Effector memory CD4-positive, alpha-beta T cell (primary cell): ENCODE measurements at regions not wholly inside any gene's neighbourhood (a gene's known extent, or its start where the extent isn't known, plus 50 kb on each side); places are given as distances from the start of the nearest gene placed in this dataset.

Experiments used
- DNase-seq, 3 donors: peaks; one replicate each; pipeline ENCODE4 v3.0.0-alpha.2; 2020
- H3K27ac ChIP-seq: 2 replicates; pipeline ENCODE4 v1.7.0; 2013; ENCODE audit warnings: mild to moderate bottlenecking, low read length, moderate library complexity; ENCODE audit not compliant: insufficient read depth, poor library complexity, severe bottlenecking
- H3K27me3 ChIP-seq: replicated peaks from 2 replicates; pipeline ENCODE4 v1.7.0; 2013; ENCODE audit warnings: mild to moderate bottlenecking, low read length; ENCODE audit not compliant: insufficient read depth, control insufficient read depth, poor library complexity, severe bottlenecking
- H3K36me3 ChIP-seq: 2 replicates; pipeline ENCODE4 v1.7.0; 2013; ENCODE audit warnings: mild to moderate bottlenecking, low read length, moderate library complexity; ENCODE audit not compliant: control insufficient read depth, insufficient read depth
- H3K4me1 ChIP-seq: 2 replicates; pipeline ENCODE4 v1.7.0; 2013; ENCODE audit warnings: low read length, mild to moderate bottlenecking; ENCODE audit not compliant: control insufficient read depth, insufficient read depth, poor library complexity, severe bottlenecking
- H3K4me3 ChIP-seq: 2 replicates; pipeline ENCODE4 v1.7.0; 2013; ENCODE audit warnings: low read length, low read depth, mild to moderate bottlenecking; ENCODE audit not compliant: insufficient read depth, poor library complexity, severe bottlenecking
- H3K9me3 ChIP-seq: 2 replicates; pipeline ENCODE4 v1.7.0; 2013; ENCODE audit warnings: mild to moderate bottlenecking, low read length, moderate library complexity; ENCODE audit not compliant: control insufficient read depth

GRCh38 chr2:147345246-147345645 is 499.6 kb upstream of the ACVR2A start:
- DNase-seq: no peak
- no peak overlapping the region for H3K4me3 ChIP-seq
- no peak overlapping the region for H3K27ac ChIP-seq
- H3K9me3 ChIP-seq: no peaks in the 10 kb centered on the region
- no peaks in the 10 kb centered on the region for H3K4me1 ChIP-seq
- no peaks in the 10 kb centered on the region for H3K27me3 ChIP-seq
- no peaks in the 10 kb centered on the region for H3K36me3 ChIP-seq

DNA sequence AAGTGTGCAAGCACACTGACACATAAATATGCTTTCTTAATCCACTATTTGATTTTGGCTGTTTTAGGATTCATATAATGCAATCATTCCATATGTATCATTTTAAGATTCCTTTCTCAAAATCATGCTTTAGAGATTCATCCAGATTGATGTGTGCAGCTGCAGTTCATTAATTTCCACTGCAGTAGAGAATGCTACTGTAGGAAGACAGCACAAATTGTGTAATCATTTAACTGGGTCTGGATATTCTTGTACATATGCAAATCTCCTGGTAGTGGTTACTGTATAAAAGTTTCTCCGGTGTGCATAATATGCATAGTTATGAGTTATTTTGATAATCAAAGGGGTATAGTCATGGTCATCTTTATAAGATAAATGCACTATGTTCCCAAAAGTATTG is 502.5 kb upstream of the ACVR2A start:
- no peaks in the 10 kb centered on the region for H3K4me1 ChIP-seq
- no peaks in the 10 kb centered on the region for H3K9me3 ChIP-seq
- H3K27ac ChIP-seq: no peak overlapping the region
- no peaks in the 10 kb centered on the region for H3K27me3 ChIP-seq
- H3K4me3 ChIP-seq: no peak overlapping the region
- no peak for DNase-seq
- H3K36me3 ChIP-seq: no peaks in the 10 kb centered on the region

DNA sequence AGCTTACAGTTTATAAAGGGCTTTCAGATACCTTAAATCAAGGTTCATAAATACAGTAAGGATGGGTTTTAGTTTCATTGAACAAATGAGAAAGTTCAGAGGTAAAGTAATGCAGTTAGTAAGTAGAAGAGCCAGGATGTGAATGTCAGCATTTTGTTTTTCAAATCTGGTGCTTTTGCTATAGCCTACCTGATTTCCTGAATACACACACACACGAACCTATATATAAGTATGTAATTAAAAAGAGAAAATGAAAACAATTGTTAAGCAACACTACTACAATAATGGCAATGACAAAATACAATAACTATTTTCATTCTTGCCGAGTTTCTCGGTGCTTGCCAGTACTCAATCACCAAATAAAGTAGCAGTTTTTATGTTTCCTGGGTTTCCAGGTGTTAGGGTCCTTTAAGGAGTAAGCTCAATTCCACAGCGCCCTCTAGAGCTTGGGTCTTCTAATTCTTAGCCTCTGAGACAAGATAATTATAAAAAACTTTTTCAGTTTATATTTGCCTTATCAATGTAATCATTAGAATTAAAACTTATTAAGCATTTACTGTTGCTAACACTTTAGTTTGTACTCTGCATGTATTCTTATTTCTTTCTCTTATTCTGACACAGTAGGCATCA is 512.9 kb upstream of the ACVR2A start:
- Histone ChIP-seq H3K4me1 (no peaks in the 10 kb centered on the region), H3K27me3 (no peaks in the 10 kb centered on the region), H3K36me3 (no peaks in the 10 kb centered on the region), H3K4me3 (no peak overlapping the region), H3K27ac (no peak overlapping the region), H3K9me3 (no peaks in the 10 kb centered on the region)
- peak in 1 of 3 donors; percentile 5 for DNase-seq

DNA sequence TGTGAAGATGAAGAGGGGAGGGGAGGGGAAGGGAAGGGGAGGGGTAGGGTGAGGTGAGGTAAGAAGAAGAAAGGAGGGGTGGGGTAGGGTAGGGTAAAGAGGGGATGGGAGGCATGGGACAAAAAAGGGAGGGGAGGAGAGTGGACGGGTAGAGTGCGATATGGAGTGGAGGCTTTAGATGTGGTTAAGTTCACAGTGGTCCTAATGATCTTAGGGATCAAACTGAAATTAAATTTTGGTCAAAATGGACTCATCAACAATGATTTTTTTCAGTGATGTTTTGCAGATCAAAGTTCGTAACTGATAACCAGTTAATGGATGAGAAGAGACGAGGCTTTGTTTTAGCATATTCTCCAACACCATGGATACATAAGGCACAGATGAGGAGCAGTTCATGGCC is 513.9 kb upstream of the ACVR2A start:
- no peaks in the 10 kb centered on the region for H3K4me1 ChIP-seq
- H3K36me3 ChIP-seq: no peaks in the 10 kb centered on the region
- H3K9me3 ChIP-seq: no peaks in the 10 kb centered on the region
- no peak for DNase-seq
- H3K27me3 ChIP-seq: no peaks in the 10 kb centered on the region
- H3K27ac ChIP-seq: no peak overlapping the region
- H3K4me3 ChIP-seq: no peak overlapping the region

DNA sequence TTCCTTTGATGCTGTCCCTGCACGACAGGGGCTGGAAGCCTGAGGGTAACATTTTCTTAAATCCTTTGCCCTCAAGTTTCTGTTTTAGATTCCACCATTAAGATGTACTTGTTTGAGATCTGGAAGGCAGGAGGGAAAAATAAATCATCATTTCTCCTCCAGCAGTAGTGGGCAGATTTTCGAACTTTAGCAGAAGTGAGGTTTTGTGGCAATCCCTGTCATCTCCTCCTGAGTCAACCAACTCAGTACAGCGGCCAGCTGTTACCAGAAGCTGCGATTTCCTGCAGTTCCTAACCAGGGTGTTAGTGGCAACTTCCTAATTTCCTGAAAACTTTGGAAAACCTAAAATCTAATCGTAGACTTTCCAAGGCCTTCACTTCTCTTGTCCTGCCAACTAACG is 517.2 kb upstream of the ACVR2A start:
- no peak for DNase-seq

GRCh38 chr2:147325990-147326389 is 518.8 kb upstream of the ACVR2A start:
- no peaks in the 10 kb centered on the region for H3K27me3 ChIP-seq
- no peaks in the 10 kb centered on the region for H3K36me3 ChIP-seq
- H3K27ac ChIP-seq: no peak overlapping the region
- no peak for DNase-seq
- no peaks in the 10 kb centered on the region for H3K4me1 ChIP-seq
- no peak overlapping the region for H3K4me3 ChIP-seq
- H3K9me3 ChIP-seq: no peaks in the 10 kb centered on the region

More for the DNA sequence above, 517.2 kb upstream of the ACVR2A start:
- H3K4me3 ChIP-seq: no peak overlapping the region
- no peaks in the 10 kb centered on the region for H3K9me3 ChIP-seq
- no peaks in the 10 kb centered on the region for H3K27me3 ChIP-seq
- no peak overlapping the region for H3K27ac ChIP-seq
- no peaks in the 10 kb centered on the region for H3K4me1 ChIP-seq
- H3K36me3 ChIP-seq: no peaks in the 10 kb centered on the region

DNA sequence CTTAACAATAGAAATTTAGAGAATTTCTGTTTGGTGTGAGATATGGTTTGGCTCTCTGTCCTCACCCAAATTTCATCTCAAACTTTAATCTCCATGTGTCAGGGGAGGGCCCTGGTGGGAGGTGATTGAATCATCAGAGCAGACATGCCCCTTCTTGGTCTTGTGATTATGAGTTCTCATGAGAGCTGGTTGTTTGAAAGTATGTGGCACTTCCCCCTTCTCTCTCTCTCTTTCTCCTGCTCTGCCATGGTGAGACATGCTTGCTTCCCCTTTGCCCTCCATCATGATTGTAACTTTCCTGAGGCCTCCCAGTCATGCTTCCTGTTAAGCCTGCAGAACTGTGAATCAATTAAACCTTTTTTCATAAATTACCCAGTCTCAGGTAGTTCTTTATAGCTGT is 524.7 kb upstream of the ACVR2A start:
- H3K27ac ChIP-seq: no peak overlapping the region
- no peaks in the 10 kb centered on the region for H3K9me3 ChIP-seq
- H3K36me3 ChIP-seq: no peaks in the 10 kb centered on the region
- no peaks in the 10 kb centered on the region for H3K4me1 ChIP-seq
- no peak overlapping the region for H3K4me3 ChIP-seq
- DNase-seq: no peak
- no peaks in the 10 kb centered on the region for H3K27me3 ChIP-seq

DNA sequence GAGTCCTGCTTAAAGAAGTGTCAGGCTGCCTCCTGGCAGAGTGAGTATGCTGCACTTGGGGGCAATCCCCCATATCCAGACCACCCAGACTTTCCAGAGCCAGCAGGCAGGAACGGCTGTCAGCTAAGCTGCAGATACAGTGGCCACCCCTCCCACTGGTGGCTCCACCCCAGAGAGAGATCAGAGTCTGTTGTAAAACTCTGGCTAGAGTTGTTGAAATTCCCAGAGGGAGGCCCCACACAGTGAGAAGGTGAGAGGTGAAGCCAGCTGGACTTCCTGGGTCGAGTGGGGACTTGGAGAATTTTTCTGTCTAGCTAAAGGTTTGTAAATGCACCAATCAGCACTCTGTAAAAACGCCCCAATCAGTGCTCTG is 533.8 kb upstream of the ACVR2A start:
- Histone ChIP-seq H3K36me3 (no peaks in the 10 kb centered on the region), H3K27ac (no peak overlapping the region), H3K27me3 (no peaks in the 10 kb centered on the region), H3K9me3 (no peaks in the 10 kb centered on the region), H3K4me3 (no peak overlapping the region), H3K4me1 (no peaks in the 10 kb centered on the region)
- DNase-seq: no peak

GRCh38 chr2:147310335-147311057 is 534.3 kb upstream of the ACVR2A start:
- Histone ChIP-seq H3K9me3 (no peaks in the 10 kb centered on the region), H3K27ac (no peak overlapping the region), H3K27me3 (no peaks in the 10 kb centered on the region), H3K4me1 (no peaks in the 10 kb centered on the region), H3K36me3 (no peaks in the 10 kb centered on the region), H3K4me3 (no peak overlapping the region)
- no peak for DNase-seq

DNA sequence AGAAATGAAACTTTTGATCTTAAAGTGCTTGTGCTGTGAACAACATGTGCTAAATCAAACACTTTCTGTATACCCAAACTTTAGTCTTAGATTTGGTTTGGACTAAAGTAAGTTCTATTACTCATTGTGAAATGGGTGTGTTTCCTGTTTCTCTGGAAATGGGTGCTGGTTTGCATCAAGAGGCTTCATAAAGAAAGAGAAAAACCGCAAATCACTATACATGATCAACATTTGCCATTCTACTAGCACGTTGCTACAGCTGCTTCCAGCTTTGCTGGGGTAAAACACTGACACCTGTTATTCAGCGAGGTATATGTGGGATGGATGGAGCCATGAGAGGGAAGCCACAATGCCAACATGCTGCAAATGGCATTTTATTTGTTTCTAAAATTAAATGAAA is 547.0 kb upstream of the ACVR2A start:
- Histone ChIP-seq H3K9me3 (no peaks in the 10 kb centered on the region), H3K36me3 (no peaks in the 10 kb centered on the region), H3K4me1 (peaks cover 33% of the 10 kb centered on the region), H3K4me3 (no peak overlapping the region), H3K27me3 (no peaks in the 10 kb centered on the region), H3K27ac (peak overlapping the region; percentile 41)
- peak in 1 of 3 donors; percentile 0 for DNase-seq
